SK-N-SH (cell line): ENCODE measurements at regions not wholly inside any gene's neighbourhood (a gene's known extent, or its start where the extent isn't known, plus 50 kb on each side); places are given as distances from the start of the nearest gene placed in this dataset.

ENCODE experiments used
- CTCF ChIA-PET: fragments of 300-600, 350-600 bp; formaldehyde crosslinking; extraction: SDS; loops from one replicate; lab custom pipeline; 2021; lab: Yijun Ruan, JAX
- POLR2A ChIA-PET: fragments of 350-600 bp; sonication (Branson Sonifier 250); formaldehyde crosslinking; extraction: SDS; loops from one replicate; lab custom pipeline; 2020; ENCODE audit warnings: antibody characterized with exemption, inconsistent platforms; lab: Yijun Ruan, JAX
- DNase-seq: peaks from one replicate; pipeline ENCODE4 v3.0.0; 2012
- H2AFZ ChIP-seq: fragments of 200-600 bp; sonication (generic); 2 replicates; pipeline ENCODE4 v1.8.1; 2016; ENCODE audit warnings: antibody characterized with exemption, mild to moderate bottlenecking, low read depth
- H3F3A ChIP-seq: fragments of 200-600 bp; sonication (generic); replicated peaks from 2 replicates; pipeline ENCODE3; 2016; ENCODE audit warnings: antibody characterized with exemption, mild to moderate bottlenecking; ENCODE audit not compliant: insufficient read depth
- H3K27ac ChIP-seq, 2 experiments: fragments of 200-500 bp in 1 of 2; fragments of 200-600 bp in 1 of 2; sonication (Bioruptor generic) in 1 of 2; sonication (generic), shearing (Covaris generic) in 1 of 2; 2 replicates each; pipeline versions ENCODE4 v1.5.1 to v1.6.1; 2014 to 2016; ENCODE audit warnings: low read depth in 2 of 2, inconsistent platforms in 1 of 2, low read length in 1 of 2, mild to moderate bottlenecking in 1 of 2, mixed read lengths in 1 of 2
- H3K27me3 ChIP-seq: fragments of 200-600 bp; sonication (generic), shearing (Covaris generic); 2 replicates; pipeline ENCODE4 v1.6.1; 2016; ENCODE audit warnings: mixed run types; ENCODE audit not compliant: insufficient read depth
- H3K36me3 ChIP-seq, 2 experiments: fragments of 200-500 bp in 1 of 2; fragments of 200-600 bp in 1 of 2; sonication (Bioruptor generic) in 1 of 2; sonication (generic) in 1 of 2; replicated peaks in 1 of 2; 2 replicates each; pipeline versions ENCODE3 to v1.5.1; 2014 to 2016; ENCODE audit warnings: low read length in 1 of 2, mild to moderate bottlenecking in 1 of 2; ENCODE audit not compliant: insufficient read depth in 2 of 2, control insufficient read depth in 1 of 2
- H3K4me1 ChIP-seq, 2 experiments: fragments of 200-500 bp in 1 of 2; fragments of 200-600 bp in 1 of 2; sonication (Bioruptor generic) in 1 of 2; sonication (generic), shearing (Covaris generic) in 1 of 2; 2 replicates each; pipeline versions ENCODE4 v1.5.1 to v1.6.1; 2014 to 2016; ENCODE audit warnings: low read depth in 1 of 2, low read length in 1 of 2, mixed run types in 1 of 2; ENCODE audit not compliant: insufficient read depth in 2 of 2, control insufficient read depth in 1 of 2
- H3K4me2 ChIP-seq: fragments of 200-600 bp; sonication (generic), shearing (Covaris generic); 2 replicates; pipeline ENCODE4 v1.6.1; 2017; ENCODE audit warnings: mixed run types
- H3K4me3 ChIP-seq, 2 experiments: fragments of 200-500 bp in 1 of 2; fragments of 200-600 bp in 1 of 2; sonication (Bioruptor generic) in 1 of 2; sonication (generic), shearing (Covaris generic) in 1 of 2; 2 replicates each; pipeline versions ENCODE4 v1.5.1 to v1.8.1; 2014 to 2016; ENCODE audit warnings: low read depth in 2 of 2, inconsistent platforms in 1 of 2, low read length in 1 of 2, mild to moderate bottlenecking in 1 of 2, mixed read lengths in 1 of 2, moderate library complexity in 1 of 2
- H3K79me2 ChIP-seq: fragments of 200-600 bp; sonication (generic); 2 replicates; pipeline ENCODE4 v1.8.1; 2017; ENCODE audit warnings: mild to moderate bottlenecking; ENCODE audit not compliant: insufficient read depth
- H3K9ac ChIP-seq: fragments of 200-600 bp; sonication (generic); 2 replicates; pipeline ENCODE4 v1.6.1; 2017; ENCODE audit warnings: mixed run types
- H3K9me2 ChIP-seq: fragments of 200-600 bp; sonication (generic); 2 replicates; pipeline ENCODE4 v1.6.1; 2017; ENCODE audit warnings: mixed run types
- H3K9me3 ChIP-seq: fragments of 200-600 bp; sonication (generic); 2 replicates; pipeline ENCODE4 v1.6.1; 2017; ENCODE audit warnings: mixed run types, mild to moderate bottlenecking, moderate library complexity
- H4K20me1 ChIP-seq: fragments of 200-600 bp; sonication (generic); 2 replicates; pipeline ENCODE4 v1.6.1; 2017; ENCODE audit warnings: mild to moderate bottlenecking, mixed run types; ENCODE audit not compliant: insufficient read depth
- EP300 ChIP-seq, 2 experiments: IDR thresholded peaks; 2 replicates each; pipeline versions ENCODE4 v1.4.0 to v1.6.1; 2012; ENCODE audit warnings: borderline replicate concordance in 1 of 2, low read depth in 1 of 2, low read length in 1 of 2
- MEF2A ChIP-seq: IDR thresholded peaks from 2 replicates; pipeline ENCODE4 v1.4.0; 2012; ENCODE audit warnings: low read depth, borderline replicate concordance
- PBX3 ChIP-seq: IDR thresholded peaks from 2 replicates; pipeline ENCODE4; 2012
- POLR2AphosphoS5 ChIP-seq: IDR thresholded peaks from 2 replicates; pipeline ENCODE4 v1.6.1; 2012; ENCODE audit warnings: low read depth, low read length
- RAD21 ChIP-seq: IDR thresholded peaks from 2 replicates; pipeline ENCODE4 v1.6.1; 2012; ENCODE audit warnings: mild to moderate bottlenecking, low read length
- RXRA ChIP-seq: IDR thresholded peaks from 2 replicates; pipeline ENCODE4 v1.4.0; 2012; ENCODE audit warnings: low read depth, mild to moderate bottlenecking, borderline replicate concordance
- TCF12 ChIP-seq: IDR thresholded peaks from 2 replicates; pipeline ENCODE4 v1.4.0; 2012
- TEAD4 ChIP-seq: IDR thresholded peaks from 2 replicates; pipeline ENCODE4 v1.4.0; 2012; ENCODE audit warnings: mild to moderate bottlenecking, borderline replicate concordance; ENCODE audit not compliant: insufficient read depth
- USF1 ChIP-seq: IDR thresholded peaks from 2 replicates; pipeline ENCODE4 v1.4.0; 2012; ENCODE audit warnings: low read depth, borderline replicate concordance
- ZBTB33 ChIP-seq: IDR thresholded peaks from 2 replicates; pipeline ENCODE4 v1.4.0; 2012; ENCODE audit warnings: low read depth, borderline replicate concordance
- WGBS: methylation state at CpG from one replicate; pipeline ENCODE4 v1.1.6; 2017; ENCODE audit warnings: low lambda C conversion rate; 5-methylcytosine and 5-hydroxymethylcytosine counted together

- POLR2A ChIA-PET = no interaction called here
- H3K27me3 ChIP-seq = no peaks in the 10 kb centered on the region
- 37% methylated on average over 3 of the region's 3 CpGs for WGBS
These were observed 102.3 kb upstream of the ADAMTSL1 start for GRCh38 chr9:18371621-18372020.

More at GRCh38 chr9:18371621-18372020, 102.3 kb upstream of the ADAMTSL1 start:
- H3F3A ChIP-seq = no peaks in the 10 kb centered on the region
- CTCF ChIA-PET = interaction anchor here (1.7 kb wide), 1 partner anchor 657 kb away, joined by 5 read pairs; no protein-coding TSS in a partner anchor
- no peaks in the 10 kb centered on the region for H3K9me2 ChIP-seq
- no peaks in the 10 kb centered on the region for H3K79me2 ChIP-seq
- H3K27ac ChIP-seq = no peak overlapping the region
- H3K4me1 ChIP-seq = no peaks in the 10 kb centered on the region
- H3K4me3 ChIP-seq = no peak overlapping the region
- H3K4me2 ChIP-seq = no peak overlapping the region
- no peaks in the 10 kb centered on the region for H4K20me1 ChIP-seq
- TF ChIP-seq TEAD4 (no peak), RAD21 (no peak), MEF2A (no peak), RXRA (no peak), PBX3 (no peak), TCF12 (no peak), POLR2AphosphoS5 (no peak), ZBTB33 (no peak), EP300 (IDR thresholded peaks at IDR 0.05; ENCODE audit: borderline replicate concordance in 1 of 2, low read depth in 1 of 2, low read length in 1 of 2) (no peak), USF1 (no peak)
- H2AFZ ChIP-seq = peak overlapping the region; percentile 32; the same call in 1 of the 2 replicates
- no peaks in the 10 kb centered on the region for H3K9me3 ChIP-seq
- DNase-seq = no peak
- no peak overlapping the region for H3K9ac ChIP-seq
- no peaks in the 10 kb centered on the region for H3K36me3 ChIP-seq
